Spleen (tissue), 11 donors: ENCODE measurements at regions not wholly inside any gene's neighbourhood (a gene's known extent, or its start where the extent isn't known, plus 50 kb on each side); places are given as distances from the start of the nearest gene placed in this dataset.

Experiments used
- DNase-seq: peaks from one replicate; pipeline ENCODE4 v3.0.0-alpha.2; 2020
- H3K27ac ChIP-seq, 8 donors: fragments of 200-600 bp; sonication (generic) in 7 of 8; 1 replicate in 4 of 8; 2 replicates in 4 of 8; pipeline versions ENCODE4 v1.5.0 to v1.8.0; 2016 to 2021; ENCODE audit warnings: inconsistent platforms in 4 of 8, mild to moderate bottlenecking in 4 of 8, moderate library complexity in 1 of 8
- H3K27me3 ChIP-seq, 7 donors: fragments of 200-600 bp; sonication (generic) in 6 of 7; replicated peaks in 1 of 7; 1 replicate in 4 of 7; 2 replicates in 3 of 7; pipeline versions ENCODE4 v1.5.0 to v1.8.0; 2016 to 2021; ENCODE audit warnings: inconsistent platforms in 3 of 7, mild to moderate bottlenecking in 1 of 7
- H3K36me3 ChIP-seq, 6 donors: fragments of 200-600 bp; sonication (generic) in 5 of 6; 1 replicate in 4 of 6; 2 replicates in 2 of 6; pipeline versions ENCODE4 v1.5.0 to v1.8.0; 2016 to 2021; ENCODE audit warnings: inconsistent platforms in 2 of 6
- H3K4me1 ChIP-seq, 6 donors: fragments of 200-600 bp; sonication (generic) in 5 of 6; 1 replicate in 3 of 6; 2 replicates in 3 of 6; pipeline versions ENCODE4 v1.5.0 to v1.8.0; 2016 to 2021; ENCODE audit warnings: inconsistent platforms in 3 of 6
- H3K4me3 ChIP-seq, 8 donors: fragments of 200-600 bp; sonication (generic) in 7 of 8; 1 replicate in 4 of 8; 2 replicates in 4 of 8; pipeline versions ENCODE4 v1.5.0 to v1.8.0; 2016 to 2021; ENCODE audit warnings: inconsistent platforms in 4 of 8, mild to moderate bottlenecking in 4 of 8, moderate library complexity in 2 of 8
- H3K9me3 ChIP-seq, 8 donors: fragments of 200-600 bp; sonication (generic) in 7 of 8; 1 replicate in 4 of 8; 2 replicates in 4 of 8; pipeline versions ENCODE4 v1.5.0 to v1.8.0; 2016 to 2021; ENCODE audit warnings: inconsistent platforms in 4 of 8
- POLR2A ChIP-seq, 3 donors: fragments of 450-650 bp; IDR thresholded peaks; one replicate each; pipeline ENCODE4 v1.5.1; 2017; ENCODE audit warnings: antibody characterized with exemption in 3 of 3, mild to moderate bottlenecking in 1 of 3
- POLR2AphosphoS5 ChIP-seq, 3 donors: sonication (generic); formaldehyde crosslinking; IDR thresholded peaks; one replicate each; pipeline ENCODE4 v1.5.1; 2017; ENCODE audit warnings: antibody characterized with exemption in 3 of 3
- WGBS, 5 donors: extraction: QIAGEN DNeasy Blood & Tissue Kit in 3 of 5; methylation state at CpG; one replicate each; pipeline versions ENCODE4 v1.1.5 to v1.1.7; 2013 to 2018; 5-methylcytosine and 5-hydroxymethylcytosine counted together
- intact Hi-C: fragments of 100-400 bp; cut with DNase I; formaldehyde crosslinking; loops from one replicate; pipeline ENCODE4 v1.15.0; 2023; ENCODE audit warnings: low total_unique reads
- TF ChIP-seq, protein P1 (sequence below), 11 experiments: fragments of 200-600 bp in 7 of 11; fragments of 450-650 bp in 4 of 11; sonication (generic) in 4 of 11; IDR thresholded peaks in 8 of 11; conservative IDR thresholded peaks in 3 of 11; 1 replicate in 7 of 11; 2 replicates in 4 of 11; pipeline versions ENCODE4 v1.4.0 to v1.8.0; 2016 to 2021; ENCODE audit warnings: antibody characterized with exemption in 11 of 11, inconsistent platforms in 4 of 11, mild to moderate bottlenecking in 1 of 11
- donor health status: healthy with polysubstance abuse.
- donor health status: DM: no; HTN: no; CAD: no; lungs with moderate emphysema.
- donor health status: DM: no; HTN: no; CAD: no.
- donor health status: Bipolar disorder and iron deficiency.
- donor health status: healthy.
- donor health status: DM: no; HTN: no; CAD: no.
- donor health status: DM: yes; HTN: yes; CAD: no.

DNA sequence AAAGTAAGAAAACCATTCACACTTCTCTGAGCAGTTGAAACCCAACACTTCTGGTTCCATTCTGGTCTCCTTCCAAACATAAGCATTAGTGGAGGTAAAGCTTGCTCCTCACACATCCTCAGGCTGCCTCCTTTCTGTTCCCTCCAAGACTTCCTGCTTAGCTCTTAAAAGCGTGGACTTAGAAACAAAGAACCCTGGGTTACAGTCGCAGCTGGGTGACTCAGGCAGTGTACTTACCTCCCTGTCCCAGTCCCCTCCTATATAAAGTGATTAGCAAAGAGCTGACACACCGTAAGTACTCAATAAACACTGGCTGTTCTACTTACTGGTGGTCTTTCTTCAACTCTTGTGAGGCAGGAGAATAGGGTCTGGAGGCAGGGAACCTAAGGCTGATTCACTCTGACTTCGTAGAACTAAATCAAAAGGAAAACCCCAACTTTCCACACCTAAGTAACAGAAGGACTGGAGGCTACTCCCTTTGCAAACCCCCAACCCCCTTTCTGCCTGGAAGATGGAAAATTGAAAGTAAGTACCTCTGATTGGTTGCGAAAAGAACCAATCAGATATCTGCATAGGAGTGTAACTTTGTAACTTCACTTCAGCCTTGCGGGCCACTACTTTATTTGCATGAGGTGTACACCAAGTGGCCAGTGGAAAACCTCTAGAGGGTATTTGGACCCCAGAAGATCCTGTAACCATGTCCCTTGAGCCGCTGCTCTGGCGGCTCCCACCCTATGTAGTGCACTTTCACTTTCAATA, 165.4 kb downstream of the SUCLA2 start:
- Histone ChIP-seq H3K27ac (no peak overlapping the region), H3K4me1 (no peaks in the 10 kb centered on the region), H3K9me3 (no peaks in the 10 kb centered on the region), H3K36me3 (no peaks in the 10 kb centered on the region), H3K27me3 (no peaks in the 10 kb centered on the region), H3K4me3 (peak overlapping the region in 1 of 8 donors; percentile 47)
- intact Hi-C loops, result no loop called here
- 77 to 88% (median 85%) methylated on average over 8 of the region's 8 CpGs for WGBS, 5 donors
- no peak for DNase-seq
- TF ChIP-seq, protein P1, sequence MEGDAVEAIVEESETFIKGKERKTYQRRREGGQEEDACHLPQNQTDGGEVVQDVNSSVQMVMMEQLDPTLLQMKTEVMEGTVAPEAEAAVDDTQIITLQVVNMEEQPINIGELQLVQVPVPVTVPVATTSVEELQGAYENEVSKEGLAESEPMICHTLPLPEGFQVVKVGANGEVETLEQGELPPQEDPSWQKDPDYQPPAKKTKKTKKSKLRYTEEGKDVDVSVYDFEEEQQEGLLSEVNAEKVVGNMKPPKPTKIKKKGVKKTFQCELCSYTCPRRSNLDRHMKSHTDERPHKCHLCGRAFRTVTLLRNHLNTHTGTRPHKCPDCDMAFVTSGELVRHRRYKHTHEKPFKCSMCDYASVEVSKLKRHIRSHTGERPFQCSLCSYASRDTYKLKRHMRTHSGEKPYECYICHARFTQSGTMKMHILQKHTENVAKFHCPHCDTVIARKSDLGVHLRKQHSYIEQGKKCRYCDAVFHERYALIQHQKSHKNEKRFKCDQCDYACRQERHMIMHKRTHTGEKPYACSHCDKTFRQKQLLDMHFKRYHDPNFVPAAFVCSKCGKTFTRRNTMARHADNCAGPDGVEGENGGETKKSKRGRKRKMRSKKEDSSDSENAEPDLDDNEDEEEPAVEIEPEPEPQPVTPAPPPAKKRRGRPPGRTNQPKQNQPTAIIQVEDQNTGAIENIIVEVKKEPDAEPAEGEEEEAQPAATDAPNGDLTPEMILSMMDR (IDR thresholded peaks at IDR 0.05 in 8 of 11, conservative IDR thresholded peaks at IDR 0.05 in 3 of 11), result no peak
- TF ChIP-seq POLR2AphosphoS5 (IDR thresholded peaks at IDR 0.05) (no peak), POLR2A (IDR thresholded peaks at IDR 0.05) (no peak)

DNA sequence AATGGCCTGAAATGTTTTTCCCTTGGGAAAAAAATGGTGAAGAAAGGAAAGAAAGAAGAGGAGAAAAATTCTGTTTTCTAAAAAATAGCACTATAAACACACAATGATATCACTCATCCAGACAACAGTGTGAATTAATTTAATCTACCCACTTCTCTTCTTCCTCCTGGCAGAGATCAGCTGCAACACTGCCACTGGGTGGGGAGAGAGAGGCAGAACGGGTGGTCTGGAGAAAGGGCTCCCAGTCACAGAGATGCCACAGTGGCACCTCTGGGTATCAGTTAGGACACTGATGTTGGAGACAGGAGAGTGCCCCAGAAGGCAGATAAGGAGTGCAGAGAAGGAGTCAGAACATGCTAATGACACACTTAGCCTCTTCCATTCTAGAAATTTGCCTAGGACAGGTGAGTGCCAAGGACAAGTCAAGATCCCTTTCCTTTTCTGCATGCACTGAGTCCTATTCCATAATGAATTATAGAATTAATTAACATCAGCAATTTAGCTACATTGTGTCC, 168.6 kb downstream of the SUCLA2 start:
- DNase-seq, result no peak
- no peak overlapping the region for H3K4me3 ChIP-seq
- H3K27me3 ChIP-seq, result no peaks in the 10 kb centered on the region
- no peaks in the 10 kb centered on the region for H3K9me3 ChIP-seq
- TF ChIP-seq POLR2AphosphoS5 (IDR thresholded peaks at IDR 0.05), result no peak
- no peak for TF ChIP-seq POLR2A (IDR thresholded peaks at IDR 0.05)
- TF ChIP-seq, protein P1 (IDR thresholded peaks at IDR 0.05 in 8 of 11, conservative IDR thresholded peaks at IDR 0.05 in 3 of 11), result no peak
- H3K27ac ChIP-seq, result no peak overlapping the region
- WGBS, 5 donors, result 28 to 59% (median 45%) methylated on average over 1 of the region's 1 CpG
- no peaks in the 10 kb centered on the region for H3K36me3 ChIP-seq
- H3K4me1 ChIP-seq, result no peaks in the 10 kb centered on the region
- intact Hi-C loops, result no loop called here

DNA sequence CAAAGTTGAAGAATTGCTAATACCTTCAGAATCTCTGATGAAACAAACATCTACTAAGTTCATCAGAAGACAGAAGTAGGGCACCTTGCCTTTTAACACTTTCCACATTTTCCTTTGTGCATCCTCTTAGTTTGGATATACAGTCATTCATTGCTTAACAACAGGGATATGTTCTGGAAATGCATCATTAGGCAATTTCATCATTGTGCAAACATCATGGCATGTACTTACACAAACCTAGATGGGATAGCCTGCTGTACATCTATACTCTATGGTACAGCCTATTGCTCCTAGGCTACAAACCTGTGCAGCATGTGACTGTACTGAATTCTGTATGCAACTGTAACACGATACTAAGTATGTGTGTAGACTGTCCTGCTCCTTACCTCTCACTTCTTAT, 169.8 kb downstream of the SUCLA2 start:
- Histone ChIP-seq H3K27me3 (no peaks in the 10 kb centered on the region), H3K36me3 (no peaks in the 10 kb centered on the region), H3K9me3 (peaks cover 0 to 4% (median 0%) of the 10 kb centered on the region in 8 donors), H3K4me3 (no peak overlapping the region), H3K27ac (no peak overlapping the region), H3K4me1 (no peaks in the 10 kb centered on the region)
- 54 to 94% (median 78%) methylated on average over 1 of the region's 1 CpG for WGBS, 5 donors
- TF ChIP-seq POLR2A (IDR thresholded peaks at IDR 0.05), result no peak
- no peak for TF ChIP-seq POLR2AphosphoS5 (IDR thresholded peaks at IDR 0.05)
- TF ChIP-seq, protein P1 (IDR thresholded peaks at IDR 0.05 in 8 of 11, conservative IDR thresholded peaks at IDR 0.05 in 3 of 11), result no peak
- intact Hi-C loops, result no loop called here
- DNase-seq, result no peak

DNA sequence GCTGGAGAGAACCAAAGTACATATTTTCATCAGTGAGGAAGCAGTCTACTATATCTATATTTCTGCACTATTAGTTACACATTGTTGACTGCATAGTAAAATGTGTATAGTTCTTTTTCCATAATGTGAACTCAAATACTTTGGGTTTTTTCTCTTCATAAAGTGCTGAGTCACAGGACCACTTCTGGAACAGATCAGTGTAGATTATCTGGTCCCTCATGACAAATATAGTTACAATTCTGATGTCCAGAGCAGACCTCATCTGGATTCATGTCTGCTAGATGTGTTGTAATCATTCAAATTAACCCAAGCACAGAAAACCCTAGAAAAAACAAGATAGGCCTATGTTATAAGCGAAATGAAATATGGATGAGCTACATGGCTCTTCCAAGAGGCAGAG, 171.4 kb downstream of the SUCLA2 start:
- intact Hi-C loops, result no loop called here

More for the DNA sequence above, 171.4 kb downstream of the SUCLA2 start:
- 65 to 87% (median 81%) methylated on average over 1 of the region's 1 CpG for WGBS, 5 donors
- TF ChIP-seq POLR2A (IDR thresholded peaks at IDR 0.05), result no peak
- TF ChIP-seq POLR2AphosphoS5 (IDR thresholded peaks at IDR 0.05), result no peak
- TF ChIP-seq, protein P1 (IDR thresholded peaks at IDR 0.05 in 8 of 11, conservative IDR thresholded peaks at IDR 0.05 in 3 of 11), result no peak
- no peaks in the 10 kb centered on the region for H3K27me3 ChIP-seq
- no peak overlapping the region for H3K27ac ChIP-seq
- no peaks in the 10 kb centered on the region for H3K36me3 ChIP-seq
- no peak for DNase-seq
- no peaks in the 10 kb centered on the region for H3K4me1 ChIP-seq
- no peak overlapping the region for H3K4me3 ChIP-seq
- H3K9me3 ChIP-seq, result peaks cover 0 to 18% (median 11%) of the 10 kb centered on the region in 8 donors
